Neutrophil (primary cell): ENCODE measurements at regions not wholly inside any gene's neighbourhood (a gene's known extent, or its start where the extent isn't known, plus 50 kb on each side); places are given as distances from the start of the nearest gene placed in this dataset.
"Not testable (repeated sequence)": the region's sequence is repeated elsewhere in the genome, so short reads cannot be mapped to it uniquely, and the experiment has no call there.

Experiments
- H3K27ac ChIP-seq: fragments of 200-600 bp; sonication (generic); 2 replicates; pipeline ENCODE4 v1.5.1; 2016; ENCODE audit warnings: mild to moderate bottlenecking, moderate library complexity
- H3K27me3 ChIP-seq: fragments of 200-600 bp; sonication (generic); 2 replicates; pipeline ENCODE4 v1.6.0; 2016; ENCODE audit warnings: mild to moderate bottlenecking
- H3K36me3 ChIP-seq: fragments of 200-600 bp; sonication (generic); 2 replicates; pipeline ENCODE4 v1.5.1; 2017
- H3K4me1 ChIP-seq, 2 experiments: fragments of 200-600 bp in 1 of 2; sonication (generic) in 1 of 2; 1 replicate in 1 of 2; 2 replicates in 1 of 2; pipeline versions ENCODE4 v1.5.1 to v1.6.1; 2013 to 2016; ENCODE audit warnings: low read depth in 1 of 2, low read length in 1 of 2, mild to moderate bottlenecking in 1 of 2, moderate library complexity in 1 of 2; ENCODE audit not compliant: control insufficient read depth in 1 of 2, insufficient read depth in 1 of 2
- H3K4me3 ChIP-seq, 2 experiments: fragments of 200-600 bp in 1 of 2; sonication (generic) in 1 of 2; 1 replicate in 1 of 2; 2 replicates in 1 of 2; pipeline ENCODE4 v1.5.1; 2013 to 2016; ENCODE audit warnings: low read depth in 1 of 2, low read length in 1 of 2, mild to moderate bottlenecking in 1 of 2, moderate library complexity in 1 of 2
- H3K9me3 ChIP-seq: fragments of 200-600 bp; sonication (generic); 2 replicates; pipeline ENCODE4 v1.5.1; 2016
- TF ChIP-seq, protein P1 (sequence below): fragments of 200-600 bp; sonication (generic); IDR thresholded peaks from 2 replicates; pipeline ENCODE4 v1.5.1; 2016; ENCODE audit warnings: antibody characterized with exemption

DNA sequence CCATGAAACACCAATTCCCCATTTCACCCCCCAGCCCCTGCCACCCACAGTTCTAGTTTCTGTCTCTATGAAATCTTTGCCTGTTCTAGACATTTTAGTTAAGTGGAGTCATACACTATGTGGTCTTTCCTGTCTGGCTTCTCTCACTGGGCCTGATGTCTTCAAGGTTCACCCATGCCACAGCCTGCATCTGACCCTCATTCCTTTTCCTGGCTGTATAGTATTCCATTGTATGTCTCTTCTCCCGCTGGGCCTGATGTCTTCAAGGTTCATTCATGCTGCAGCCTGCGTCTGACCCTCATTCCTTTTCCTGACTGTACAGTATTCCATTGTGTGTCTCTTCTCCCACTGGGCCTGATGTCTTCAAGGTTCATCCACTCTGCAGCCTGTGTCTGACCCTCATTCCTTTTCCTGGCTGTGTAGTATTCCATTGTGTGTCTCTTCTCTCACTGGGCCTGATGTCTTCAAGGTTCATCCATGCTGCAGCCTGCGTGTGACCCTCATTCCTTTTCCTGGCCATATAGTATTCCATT, 191.7 kb downstream of the CRLF2 start:
- Histone ChIP-seq H3K4me1 (peaks cover 3 to 5% of the 10 kb centered on the region in 2 experiments), H3K27me3 (no peaks in the 10 kb centered on the region), H3K36me3 (no peaks in the 10 kb centered on the region), H3K9me3 (no peaks in the 10 kb centered on the region), H3K4me3 (no peak overlapping the region), H3K27ac (no peak overlapping the region)
- TF ChIP-seq, protein P1, sequence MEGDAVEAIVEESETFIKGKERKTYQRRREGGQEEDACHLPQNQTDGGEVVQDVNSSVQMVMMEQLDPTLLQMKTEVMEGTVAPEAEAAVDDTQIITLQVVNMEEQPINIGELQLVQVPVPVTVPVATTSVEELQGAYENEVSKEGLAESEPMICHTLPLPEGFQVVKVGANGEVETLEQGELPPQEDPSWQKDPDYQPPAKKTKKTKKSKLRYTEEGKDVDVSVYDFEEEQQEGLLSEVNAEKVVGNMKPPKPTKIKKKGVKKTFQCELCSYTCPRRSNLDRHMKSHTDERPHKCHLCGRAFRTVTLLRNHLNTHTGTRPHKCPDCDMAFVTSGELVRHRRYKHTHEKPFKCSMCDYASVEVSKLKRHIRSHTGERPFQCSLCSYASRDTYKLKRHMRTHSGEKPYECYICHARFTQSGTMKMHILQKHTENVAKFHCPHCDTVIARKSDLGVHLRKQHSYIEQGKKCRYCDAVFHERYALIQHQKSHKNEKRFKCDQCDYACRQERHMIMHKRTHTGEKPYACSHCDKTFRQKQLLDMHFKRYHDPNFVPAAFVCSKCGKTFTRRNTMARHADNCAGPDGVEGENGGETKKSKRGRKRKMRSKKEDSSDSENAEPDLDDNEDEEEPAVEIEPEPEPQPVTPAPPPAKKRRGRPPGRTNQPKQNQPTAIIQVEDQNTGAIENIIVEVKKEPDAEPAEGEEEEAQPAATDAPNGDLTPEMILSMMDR = no peak

DNA sequence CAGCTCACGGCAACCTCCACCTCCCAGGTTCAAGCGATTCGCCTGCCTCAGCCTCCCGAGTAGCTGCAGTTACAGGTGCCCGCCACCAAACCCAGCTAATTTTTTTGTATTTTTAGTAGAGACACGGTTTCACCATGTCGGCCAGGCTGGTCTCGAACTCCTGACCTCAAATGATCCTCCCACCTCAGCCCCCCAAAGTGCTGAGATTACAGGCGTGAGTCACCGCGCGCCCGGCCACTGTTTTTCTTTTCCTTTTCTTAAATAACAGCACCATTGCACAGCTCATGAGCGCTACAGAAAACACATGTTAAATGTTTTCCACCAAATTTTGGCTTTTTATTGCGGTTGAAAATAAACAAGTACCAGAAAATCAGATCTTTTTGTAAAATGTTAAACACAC, 195.5 kb downstream of the CRLF2 start:
- not testable (repeated sequence) for H3K4me1 ChIP-seq, H3K9me3 ChIP-seq, H3K36me3 ChIP-seq, H3K27ac ChIP-seq, H3K27me3 ChIP-seq, H3K4me3 ChIP-seq

DNA sequence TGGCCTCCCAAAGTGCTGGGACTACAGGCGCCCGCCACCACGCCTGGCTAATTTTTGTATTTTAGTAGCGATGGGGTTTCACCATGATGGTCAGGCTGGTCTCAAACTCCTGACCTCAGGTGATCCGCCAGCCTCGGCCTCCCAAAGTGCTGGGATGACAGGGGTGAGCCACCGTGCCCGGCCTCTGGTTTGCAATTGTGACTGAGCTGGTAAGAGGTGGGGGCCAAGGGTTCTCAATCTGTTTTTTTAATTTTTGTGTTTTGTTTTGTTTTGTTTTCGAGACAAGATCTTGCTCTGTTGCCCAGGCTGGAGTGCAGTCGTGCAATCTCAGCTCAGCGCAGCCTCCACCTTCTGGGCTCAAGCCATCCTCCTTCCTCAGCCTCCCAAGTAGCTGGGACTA, 196.2 kb downstream of the CRLF2 start:
- H3K27me3 ChIP-seq, H3K27ac ChIP-seq, H3K9me3 ChIP-seq, H3K36me3 ChIP-seq, H3K4me1 ChIP-seq, H3K4me3 ChIP-seq: not testable (repeated sequence)

DNA sequence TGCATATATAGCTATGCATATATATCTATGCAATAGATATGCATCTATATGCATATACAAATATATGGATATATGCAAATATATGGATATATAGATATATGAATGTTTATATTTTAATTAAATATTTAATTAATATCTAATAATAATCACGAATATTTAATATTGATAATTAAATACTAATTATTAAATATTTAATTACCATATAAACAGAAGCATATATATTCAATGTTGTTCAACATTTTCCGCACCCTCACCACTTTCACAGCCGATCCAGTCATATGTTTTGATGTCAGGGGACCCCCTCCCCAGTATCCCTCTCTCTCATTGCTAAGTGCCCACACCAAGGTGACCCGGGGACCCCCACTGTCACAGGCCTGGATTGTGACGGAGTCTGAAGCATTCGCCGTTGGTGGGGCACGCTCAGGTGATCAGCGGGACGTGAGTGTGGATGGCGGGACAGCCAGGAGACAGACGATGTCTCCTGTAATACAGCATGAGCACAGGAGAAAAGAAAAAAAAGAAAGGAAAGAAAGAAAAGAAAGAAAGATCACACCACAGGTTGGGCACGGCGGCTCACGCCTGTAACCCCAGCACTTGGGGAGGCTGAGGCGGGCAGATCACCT, 199.7 kb downstream of the CRLF2 start:
- no peaks in the 10 kb centered on the region for H3K4me1 ChIP-seq
- no peaks in the 10 kb centered on the region for H3K27me3 ChIP-seq
- TF ChIP-seq, protein P1 = no peak
- H3K27ac ChIP-seq = no peak overlapping the region
- H3K36me3 ChIP-seq = no peaks in the 10 kb centered on the region
- H3K4me3 ChIP-seq = no peak overlapping the region
- H3K9me3 ChIP-seq = no peaks in the 10 kb centered on the region

DNA sequence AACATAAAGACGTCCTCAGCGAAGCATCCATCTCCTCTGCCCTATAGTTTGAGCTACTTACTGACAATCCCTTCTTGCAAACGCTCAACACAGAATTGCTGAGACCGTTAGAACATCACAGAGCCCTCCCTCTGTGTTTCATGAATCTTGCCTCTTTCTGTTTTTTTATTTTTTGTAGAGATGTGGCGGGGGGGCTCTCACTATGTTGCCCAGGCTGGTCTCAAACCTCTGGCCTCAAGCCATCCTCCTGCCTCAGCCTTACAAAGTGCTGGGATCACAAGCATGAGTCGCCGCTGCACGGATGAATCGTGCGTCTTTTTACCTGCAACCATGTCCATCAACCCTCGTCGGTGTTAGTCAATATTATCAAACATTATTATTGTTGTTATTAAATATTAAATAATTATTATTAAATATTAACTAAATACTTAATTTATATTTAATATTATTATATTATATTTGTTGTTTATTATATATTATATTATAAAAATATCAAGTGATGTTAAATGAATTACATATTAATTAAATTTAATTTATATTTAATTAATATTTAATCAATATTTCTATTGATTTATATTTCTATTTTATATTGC, 200.7 kb downstream of the CRLF2 start:
- TF ChIP-seq, protein P1 = no peak
- no peaks in the 10 kb centered on the region for H3K36me3 ChIP-seq
- H3K27me3 ChIP-seq = no peaks in the 10 kb centered on the region
- H3K27ac ChIP-seq = no peak overlapping the region
- no peak overlapping the region for H3K4me3 ChIP-seq
- H3K9me3 ChIP-seq = no peaks in the 10 kb centered on the region
- no peaks in the 10 kb centered on the region for H3K4me1 ChIP-seq

DNA sequence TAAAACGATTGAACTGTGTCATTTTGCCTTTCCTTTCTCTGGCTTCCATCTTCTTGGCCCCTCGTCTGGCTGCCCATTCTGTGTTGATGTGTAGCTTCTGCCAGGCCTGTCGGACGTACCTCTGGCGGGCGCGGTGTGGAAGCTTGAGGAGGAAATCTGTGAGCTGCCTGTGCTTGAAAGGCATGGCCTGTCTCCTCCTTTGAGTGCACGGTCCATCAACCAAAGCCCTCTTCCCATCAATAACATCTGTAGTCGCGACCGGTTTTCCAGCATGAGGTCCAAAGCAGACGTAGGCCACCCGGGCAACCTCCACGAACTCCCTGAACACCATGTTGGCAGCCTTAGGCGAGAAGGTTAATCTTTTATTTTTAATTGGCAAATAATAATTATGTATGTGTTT, 202.7 kb downstream of the CRLF2 start:
- Histone ChIP-seq H3K36me3 (no peaks in the 10 kb centered on the region), H3K27me3 (no peaks in the 10 kb centered on the region), H3K27ac (no peak overlapping the region), H3K4me3 (no peak overlapping the region), H3K4me1 (no peaks in the 10 kb centered on the region), H3K9me3 (no peaks in the 10 kb centered on the region)
- TF ChIP-seq, protein P1 = no peak
